PC-3 (cell line): ENCODE measurements at regions not wholly inside any gene's neighbourhood (a gene's known extent, or its start where the extent isn't known, plus 50 kb on each side); places are given as distances from the start of the nearest gene placed in this dataset.

ENCODE experiments used
- ATAC-seq: fragments of 200-7000 bp; cut with Tn5 transposase; 2 replicates; pipeline ENCODE4 v1.9.1; 2020; ENCODE audit warnings: mild to moderate bottlenecking, moderate library complexity
- BruUV-seq: library from RNA; stranded (reverse); fragments of 400-500 nt; replicated peaks from 2 replicates; lab custom pipeline; 2021; lab: Mats Ljungman, UMichigan
- CTCF ChIA-PET: fragments of 300-600 bp; sonication (Branson Sonifier 250); formaldehyde crosslinking; loops from one replicate; lab custom pipeline; 2022; ENCODE audit warnings: antibody characterized with exemption; lab: Charles Lee
- POLR2A ChIA-PET: fragments of 300-600 bp; sonication (Branson Sonifier 250); formaldehyde crosslinking; loops from one replicate; lab custom pipeline; 2022; ENCODE audit warnings: antibody characterized with exemption; ENCODE audit not compliant: unreplicated experiment; lab: Charles Lee
- DNase-seq: peaks from one replicate; pipeline ENCODE4 v3.0.0-alpha.2; 2015
- H2AFZ ChIP-seq: fragments of 300-600 bp; sonication (generic); 2 replicates; pipeline ENCODE4 v1.6.0; 2016; ENCODE audit warnings: antibody characterized with exemption, low read length
- H3F3A ChIP-seq: fragments of 300-600 bp; sonication (generic); one replicate; pipeline ENCODE4 v1.6.0; 2017; ENCODE audit warnings: antibody characterized with exemption, low read length, control low read depth, mild to moderate bottlenecking; ENCODE audit not compliant: unreplicated experiment
- H3K27ac ChIP-seq: fragments of 300-600 bp; sonication (generic); 2 replicates; pipeline ENCODE4 v1.5.1; 2016; ENCODE audit warnings: mild to moderate bottlenecking, low read length
- H3K27me3 ChIP-seq: fragments of 300-600 bp; sonication (generic); 2 replicates; pipeline ENCODE4 v1.6.1; 2016; ENCODE audit warnings: low read length, mixed read lengths
- H3K36me3 ChIP-seq: fragments of 300-600 bp; sonication (generic); 2 replicates; pipeline ENCODE4 v1.6.1; 2016; ENCODE audit warnings: low read depth, mixed run types, low read length, mixed read lengths
- H3K4me1 ChIP-seq: fragments of 300-600 bp; sonication (generic); 2 replicates; pipeline ENCODE4 v1.5.1; 2016; ENCODE audit warnings: low read length; ENCODE audit not compliant: insufficient read depth
- H3K4me2 ChIP-seq: fragments of 300-600 bp; sonication (generic); 2 replicates; pipeline ENCODE4 v1.6.0; 2016; ENCODE audit warnings: low read length
- H3K4me3 ChIP-seq: fragments of 300-600 bp; sonication (generic); 2 replicates; pipeline ENCODE4 v1.5.1; 2016; ENCODE audit warnings: mild to moderate bottlenecking, low read length, mixed read lengths
- H3K79me2 ChIP-seq: fragments of 300-600 bp; sonication (generic); 2 replicates; pipeline ENCODE4 v1.6.1; 2017; ENCODE audit warnings: low read length, mixed read lengths
- H3K9ac ChIP-seq: fragments of 300-600 bp; sonication (generic); 2 replicates; pipeline ENCODE4 v1.6.0; 2016; ENCODE audit warnings: mild to moderate bottlenecking, low read length
- H3K9me2 ChIP-seq: fragments of 300-600 bp; sonication (generic); replicated peaks from 2 replicates; pipeline ENCODE4 v1.6.1; 2016; ENCODE audit warnings: mixed run types, low read length, mixed read lengths
- H3K9me3 ChIP-seq: fragments of 300-600 bp; sonication (generic); 2 replicates; pipeline ENCODE4 v1.6.1; 2016; ENCODE audit warnings: low read length, mixed read lengths
- H4K20me1 ChIP-seq: fragments of 300-600 bp; sonication (generic); 2 replicates; pipeline ENCODE4 v1.6.1; 2016; ENCODE audit warnings: low read length, mixed read lengths
- EZH2 ChIP-seq: fragments of 300-600 bp; sonication (generic); IDR thresholded peaks from one replicate; pipeline ENCODE4 v1.6.1; 2017; ENCODE audit warnings: antibody characterized with exemption, mild to moderate bottlenecking, low read length; ENCODE audit not compliant: unreplicated experiment
- EZH2phosphoT487 ChIP-seq: fragments of 300-600 bp; sonication (generic); IDR thresholded peaks from 2 replicates; pipeline ENCODE4 v1.6.1; 2018; ENCODE audit warnings: mild to moderate bottlenecking, antibody characterized with exemption, low read length, borderline replicate concordance
- intact Hi-C: fragments of 100-400 bp; cut with micrococcal nuclease; formaldehyde crosslinking; loops from 2 replicates; pipeline ENCODE4 v1.9.0; 2023
- TF ChIP-seq, protein P1 (sequence below): fragments of 300-600 bp; sonication (generic); conservative IDR thresholded peaks from 2 replicates; pipeline ENCODE4 v1.5.1; 2017; ENCODE audit warnings: antibody characterized with exemption, low read depth, mild to moderate bottlenecking, low read length

DNA sequence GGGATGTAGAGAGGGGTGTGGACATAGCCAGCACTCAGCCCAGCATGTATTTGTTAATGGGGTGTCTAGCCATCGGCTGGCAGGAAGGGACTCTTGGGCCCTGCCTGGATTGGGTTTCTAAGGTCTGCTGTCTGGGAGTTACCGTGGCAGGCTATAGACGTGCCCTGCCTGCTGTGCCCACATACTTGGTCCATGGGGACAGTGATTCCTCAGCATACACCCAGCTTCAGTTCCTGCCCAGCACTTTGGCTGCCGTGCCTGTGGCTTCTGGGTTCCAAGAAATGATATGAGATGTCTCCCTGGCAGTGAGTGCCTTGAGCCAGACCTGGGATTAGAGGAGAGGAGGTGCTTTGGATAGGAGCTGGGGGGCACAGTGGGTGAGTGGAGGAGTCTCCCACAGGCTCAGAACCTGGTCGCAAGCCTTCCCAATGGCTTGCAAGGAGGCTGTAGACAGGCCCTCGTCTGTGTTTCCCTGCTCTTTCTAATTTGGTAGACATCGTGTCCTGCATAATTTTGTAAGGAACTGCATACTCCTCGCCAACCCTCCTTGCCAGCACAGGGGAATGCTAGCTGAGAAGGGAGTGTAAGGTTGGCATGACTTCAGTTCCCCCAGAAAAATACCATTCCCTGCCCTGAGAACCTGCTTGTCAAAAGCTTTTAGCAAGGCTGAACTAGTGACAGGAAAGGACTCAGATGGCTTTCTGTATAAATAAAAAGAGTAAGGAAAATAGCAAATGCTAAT is 287.9 kb downstream of the ZSWIM6 start:
- H3K27ac ChIP-seq = no peak overlapping the region
- BruUV-seq = no TSS peak
- H4K20me1 ChIP-seq = no peaks in the 10 kb centered on the region
- ChIA-PET POLR2A (no interaction called here), CTCF (no interaction called here)
- no peak for TF ChIP-seq EZH2
- TF ChIP-seq, protein P1, sequence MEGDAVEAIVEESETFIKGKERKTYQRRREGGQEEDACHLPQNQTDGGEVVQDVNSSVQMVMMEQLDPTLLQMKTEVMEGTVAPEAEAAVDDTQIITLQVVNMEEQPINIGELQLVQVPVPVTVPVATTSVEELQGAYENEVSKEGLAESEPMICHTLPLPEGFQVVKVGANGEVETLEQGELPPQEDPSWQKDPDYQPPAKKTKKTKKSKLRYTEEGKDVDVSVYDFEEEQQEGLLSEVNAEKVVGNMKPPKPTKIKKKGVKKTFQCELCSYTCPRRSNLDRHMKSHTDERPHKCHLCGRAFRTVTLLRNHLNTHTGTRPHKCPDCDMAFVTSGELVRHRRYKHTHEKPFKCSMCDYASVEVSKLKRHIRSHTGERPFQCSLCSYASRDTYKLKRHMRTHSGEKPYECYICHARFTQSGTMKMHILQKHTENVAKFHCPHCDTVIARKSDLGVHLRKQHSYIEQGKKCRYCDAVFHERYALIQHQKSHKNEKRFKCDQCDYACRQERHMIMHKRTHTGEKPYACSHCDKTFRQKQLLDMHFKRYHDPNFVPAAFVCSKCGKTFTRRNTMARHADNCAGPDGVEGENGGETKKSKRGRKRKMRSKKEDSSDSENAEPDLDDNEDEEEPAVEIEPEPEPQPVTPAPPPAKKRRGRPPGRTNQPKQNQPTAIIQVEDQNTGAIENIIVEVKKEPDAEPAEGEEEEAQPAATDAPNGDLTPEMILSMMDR = no peak
- no peak for TF ChIP-seq EZH2phosphoT487
- no peaks in the 10 kb centered on the region for H3K79me2 ChIP-seq
- H3K9me3 ChIP-seq = no peaks in the 10 kb centered on the region
- no peaks in the 10 kb centered on the region for H3F3A ChIP-seq
- intact Hi-C loops = no loop called here
- H3K36me3 ChIP-seq = no peaks in the 10 kb centered on the region
- DNase-seq (no peak), ATAC-seq (no peak)
- no peak overlapping the region for H2AFZ ChIP-seq
- no peaks in the 10 kb centered on the region for H3K27me3 ChIP-seq
- H3K4me2 ChIP-seq = no peak overlapping the region
- no peak overlapping the region for H3K9ac ChIP-seq
- no peaks in the 10 kb centered on the region for H3K9me2 ChIP-seq
- no peak overlapping the region for H3K4me3 ChIP-seq
- no peaks in the 10 kb centered on the region for H3K4me1 ChIP-seq

DNA sequence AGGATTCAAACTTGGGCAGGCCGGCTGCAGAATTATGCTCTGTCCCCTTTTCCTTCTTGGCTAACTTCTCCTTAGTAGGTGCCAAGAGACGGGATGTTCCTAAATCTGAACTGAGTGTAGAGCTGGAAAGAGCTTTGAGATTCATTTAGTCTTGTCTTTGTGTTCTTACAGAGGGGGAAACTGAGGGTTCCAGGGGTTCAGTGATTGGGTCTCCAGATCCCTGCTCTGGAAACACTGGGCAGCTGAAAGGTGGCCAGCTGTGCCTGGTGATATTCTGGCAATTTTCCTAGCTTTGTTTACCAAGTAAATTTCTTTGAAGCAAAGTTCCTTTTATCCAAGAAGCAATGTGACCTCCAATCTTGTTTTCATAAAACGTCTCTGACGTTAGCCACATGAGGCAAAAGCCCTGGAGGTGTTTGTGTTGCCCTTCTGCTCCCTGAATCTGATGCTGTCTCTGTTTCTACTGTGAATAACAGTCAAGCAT is 288.7 kb downstream of the ZSWIM6 start:
- H3K4me1 ChIP-seq = no peaks in the 10 kb centered on the region
- H3K36me3 ChIP-seq = no peaks in the 10 kb centered on the region
- H3K4me3 ChIP-seq = no peak overlapping the region
- intact Hi-C loops = no loop called here
- H3K9me2 ChIP-seq = no peaks in the 10 kb centered on the region
- H3F3A ChIP-seq = no peaks in the 10 kb centered on the region
- H2AFZ ChIP-seq = no peak overlapping the region
- CTCF ChIA-PET = no interaction called here
- H3K9ac ChIP-seq = no peak overlapping the region
- TF ChIP-seq EZH2phosphoT487 (no peak), EZH2 (no peak)
- TF ChIP-seq, protein P1 = no peak
- no peaks in the 10 kb centered on the region for H4K20me1 ChIP-seq
- H3K4me2 ChIP-seq = no peak overlapping the region
- POLR2A ChIA-PET = no interaction called here
- BruUV-seq = no TSS peak
- no peaks in the 10 kb centered on the region for H3K79me2 ChIP-seq
- ATAC-seq (no peak), DNase-seq (no peak)
- no peak overlapping the region for H3K27ac ChIP-seq
- no peaks in the 10 kb centered on the region for H3K9me3 ChIP-seq
- H3K27me3 ChIP-seq = no peaks in the 10 kb centered on the region

DNA sequence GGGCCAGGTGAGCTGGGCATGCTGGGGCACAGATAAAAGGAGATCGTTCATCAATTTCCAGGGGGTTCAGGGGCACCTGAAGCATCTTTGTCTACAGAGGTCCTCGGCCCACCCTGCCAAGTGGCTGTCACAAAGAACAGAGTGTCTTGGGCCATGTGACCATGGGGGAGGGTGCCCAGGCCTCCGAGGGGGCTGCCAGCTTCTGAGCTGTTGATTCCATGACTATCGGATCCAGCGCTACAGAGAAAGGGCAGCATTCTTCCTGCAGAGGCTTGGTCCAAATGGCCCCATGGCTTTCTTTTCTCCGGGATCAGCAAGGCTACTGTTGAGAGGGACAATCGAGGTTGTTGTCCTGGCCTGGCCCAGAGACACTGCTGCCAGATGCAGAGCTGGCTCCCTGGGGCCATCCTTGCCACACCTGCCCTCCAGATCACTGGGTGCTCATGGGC is 289.2 kb downstream of the ZSWIM6 start:
- H3K9me3 ChIP-seq = no peaks in the 10 kb centered on the region
- H3K4me3 ChIP-seq = no peak overlapping the region
- TF ChIP-seq, protein P1 = no peak
- TF ChIP-seq EZH2 = no peak
- TF ChIP-seq EZH2phosphoT487 = no peak
- no peaks in the 10 kb centered on the region for H3K79me2 ChIP-seq
- ChIA-PET CTCF (no interaction called here), POLR2A (no interaction called here)
- H3K36me3 ChIP-seq = no peaks in the 10 kb centered on the region
- no peaks in the 10 kb centered on the region for H3K27me3 ChIP-seq
- intact Hi-C loops = no loop called here
- no peaks in the 10 kb centered on the region for H3K9me2 ChIP-seq
- no peaks in the 10 kb centered on the region for H3F3A ChIP-seq
- H4K20me1 ChIP-seq = no peaks in the 10 kb centered on the region
- H2AFZ ChIP-seq = no peak overlapping the region
- no peaks in the 10 kb centered on the region for H3K4me1 ChIP-seq
- H3K27ac ChIP-seq = no peak overlapping the region
- no peak overlapping the region for H3K4me2 ChIP-seq
- no peak overlapping the region for H3K9ac ChIP-seq
- DNase-seq (no peak), ATAC-seq (no peak)
- BruUV-seq = no TSS peak
